ENCODE measurements at regions not wholly inside any gene's neighbourhood (a gene's known extent, or its start where the extent isn't known, plus 50 kb on each side); places are given as distances from the start of the nearest gene placed in this dataset.

GRCh38 chr2:144032566-144032965 lies 487.4 kb downstream of the ZEB2 start:
- no peaks in the 10 kb centered on the region for H3K36me3 Mint-ChIP-seq (ENCODE audit: low read depth)
- no peaks in the 10 kb centered on the region for H3K4me1 Mint-ChIP-seq (ENCODE audit: low read depth)
- no peak overlapping the region for H3K4me3 Mint-ChIP-seq
- no peaks in the 10 kb centered on the region for H3K9me3 Mint-ChIP-seq
- H3K27ac Mint-ChIP-seq = no peak overlapping the region
- H3K27me3 Mint-ChIP-seq (ENCODE audit: low read depth) = no peaks in the 10 kb centered on the region

GRCh38 chr2:144030791-144031190 lies 489.1 kb downstream of the ZEB2 start:
- no peaks in the 10 kb centered on the region for H3K36me3 Mint-ChIP-seq (ENCODE audit: low read depth)
- H3K9me3 Mint-ChIP-seq = no peaks in the 10 kb centered on the region
- H3K4me3 Mint-ChIP-seq = no peak overlapping the region
- no peaks in the 10 kb centered on the region for H3K27me3 Mint-ChIP-seq (ENCODE audit: low read depth)
- no peaks in the 10 kb centered on the region for H3K4me1 Mint-ChIP-seq (ENCODE audit: low read depth)
- H3K27ac Mint-ChIP-seq = no peak overlapping the region

- H3K27me3 Mint-ChIP-seq (ENCODE audit: low read depth) = no peaks in the 10 kb centered on the region
- H3K9me3 Mint-ChIP-seq = no peaks in the 10 kb centered on the region
- H3K27ac Mint-ChIP-seq = no peak overlapping the region
- H3K4me3 Mint-ChIP-seq = no peak overlapping the region
- H3K4me1 Mint-ChIP-seq (ENCODE audit: low read depth) = no peaks in the 10 kb centered on the region
- H3K36me3 Mint-ChIP-seq (ENCODE audit: low read depth) = no peaks in the 10 kb centered on the region
Observed at GRCh38 chr2:144027593-144027992, 492.3 kb downstream of the ZEB2 start.

GRCh38 chr2:144026753-144027152 lies 493.2 kb downstream of the ZEB2 start:
- Mint-ChIP-seq H3K27me3 (ENCODE audit: low read depth) (no peaks in the 10 kb centered on the region), H3K27ac (no peak overlapping the region), H3K36me3 (ENCODE audit: low read depth) (no peaks in the 10 kb centered on the region), H3K9me3 (no peaks in the 10 kb centered on the region), H3K4me1 (ENCODE audit: low read depth) (no peaks in the 10 kb centered on the region), H3K4me3 (no peak overlapping the region)

- H3K36me3 Mint-ChIP-seq (ENCODE audit: low read depth) = peaks cover 2% of the 10 kb centered on the region
- no peaks in the 10 kb centered on the region for H3K4me1 Mint-ChIP-seq (ENCODE audit: low read depth)
- no peaks in the 10 kb centered on the region for H3K27me3 Mint-ChIP-seq (ENCODE audit: low read depth)
- H3K27ac Mint-ChIP-seq = no peak overlapping the region
- no peaks in the 10 kb centered on the region for H3K9me3 Mint-ChIP-seq
- no peak overlapping the region for H3K4me3 Mint-ChIP-seq
Observed at GRCh38 chr2:144020047-144020446, 499.9 kb downstream of the ZEB2 start.

- H3K9me3 Mint-ChIP-seq = no peaks in the 10 kb centered on the region
- H3K27me3 Mint-ChIP-seq (ENCODE audit: low read depth) = no peaks in the 10 kb centered on the region
- H3K4me3 Mint-ChIP-seq = no peak overlapping the region
- no peaks in the 10 kb centered on the region for H3K4me1 Mint-ChIP-seq (ENCODE audit: low read depth)
- H3K27ac Mint-ChIP-seq = no peak overlapping the region
- peaks cover 2% of the 10 kb centered on the region for H3K36me3 Mint-ChIP-seq (ENCODE audit: low read depth)
Observed at GRCh38 chr2:144015655-144016245, 504.2 kb downstream of the ZEB2 start.

- Mint-ChIP-seq H3K27me3 (ENCODE audit: low read depth) (no peaks in the 10 kb centered on the region), H3K9me3 (no peaks in the 10 kb centered on the region), H3K27ac (no peak overlapping the region), H3K4me3 (no peak overlapping the region), H3K36me3 (ENCODE audit: low read depth) (peaks cover 2% of the 10 kb centered on the region), H3K4me1 (ENCODE audit: low read depth) (no peaks in the 10 kb centered on the region)
Observed at GRCh38 chr2:144015036-144015435, 504.9 kb downstream of the ZEB2 start.

GRCh38 chr2:144014103-144014502 lies 505.8 kb downstream of the ZEB2 start:
- H3K36me3 Mint-ChIP-seq (ENCODE audit: low read depth) = peaks cover 1% of the 10 kb centered on the region
- H3K27me3 Mint-ChIP-seq (ENCODE audit: low read depth) = no peaks in the 10 kb centered on the region
- H3K9me3 Mint-ChIP-seq = no peaks in the 10 kb centered on the region
- no peak overlapping the region for H3K27ac Mint-ChIP-seq
- H3K4me1 Mint-ChIP-seq (ENCODE audit: low read depth) = no peaks in the 10 kb centered on the region
- H3K4me3 Mint-ChIP-seq = no peak overlapping the region

GRCh38 chr2:144012304-144012703 lies 507.6 kb downstream of the ZEB2 start:
- H3K9me3 Mint-ChIP-seq = no peaks in the 10 kb centered on the region
- no peaks in the 10 kb centered on the region for H3K27me3 Mint-ChIP-seq (ENCODE audit: low read depth)
- no peaks in the 10 kb centered on the region for H3K36me3 Mint-ChIP-seq (ENCODE audit: low read depth)
- H3K27ac Mint-ChIP-seq = no peak overlapping the region
- no peaks in the 10 kb centered on the region for H3K4me1 Mint-ChIP-seq (ENCODE audit: low read depth)
- no peak overlapping the region for H3K4me3 Mint-ChIP-seq

- H3K4me3 Mint-ChIP-seq = no peak overlapping the region
- H3K4me1 Mint-ChIP-seq (ENCODE audit: low read depth) = no peaks in the 10 kb centered on the region
- no peaks in the 10 kb centered on the region for H3K27me3 Mint-ChIP-seq (ENCODE audit: low read depth)
- H3K9me3 Mint-ChIP-seq = no peaks in the 10 kb centered on the region
- H3K36me3 Mint-ChIP-seq (ENCODE audit: low read depth) = no peaks in the 10 kb centered on the region
- no peak overlapping the region for H3K27ac Mint-ChIP-seq
Observed at GRCh38 chr2:144011553-144011952, 508.4 kb downstream of the ZEB2 start.

GRCh38 chr2:144011098-144011497 lies 508.8 kb downstream of the ZEB2 start:
- Mint-ChIP-seq H3K9me3 (no peaks in the 10 kb centered on the region), H3K4me3 (no peak overlapping the region), H3K36me3 (ENCODE audit: low read depth) (no peaks in the 10 kb centered on the region), H3K27me3 (ENCODE audit: low read depth) (no peaks in the 10 kb centered on the region), H3K4me1 (ENCODE audit: low read depth) (no peaks in the 10 kb centered on the region), H3K27ac (no peak overlapping the region)

- no peaks in the 10 kb centered on the region for H3K36me3 Mint-ChIP-seq (ENCODE audit: low read depth)
- no peak overlapping the region for H3K27ac Mint-ChIP-seq
- no peaks in the 10 kb centered on the region for H3K4me1 Mint-ChIP-seq (ENCODE audit: low read depth)
- no peaks in the 10 kb centered on the region for H3K27me3 Mint-ChIP-seq (ENCODE audit: low read depth)
- no peaks in the 10 kb centered on the region for H3K9me3 Mint-ChIP-seq
- H3K4me3 Mint-ChIP-seq = no peak overlapping the region
Observed at GRCh38 chr2:144010096-144010836, 509.7 kb downstream of the ZEB2 start.

- Mint-ChIP-seq H3K4me3 (no peak overlapping the region), H3K4me1 (ENCODE audit: low read depth) (no peaks in the 10 kb centered on the region), H3K27ac (no peak overlapping the region), H3K9me3 (no peaks in the 10 kb centered on the region), H3K27me3 (ENCODE audit: low read depth) (no peaks in the 10 kb centered on the region), H3K36me3 (ENCODE audit: low read depth) (no peaks in the 10 kb centered on the region)
Observed at GRCh38 chr2:144006139-144006538, 513.8 kb downstream of the ZEB2 start.

- H3K9me3 Mint-ChIP-seq = no peaks in the 10 kb centered on the region
- H3K4me3 Mint-ChIP-seq = no peak overlapping the region
- H3K36me3 Mint-ChIP-seq (ENCODE audit: low read depth) = no peaks in the 10 kb centered on the region
- H3K27ac Mint-ChIP-seq = no peak overlapping the region
- H3K27me3 Mint-ChIP-seq (ENCODE audit: low read depth) = no peaks in the 10 kb centered on the region
- no peaks in the 10 kb centered on the region for H3K4me1 Mint-ChIP-seq (ENCODE audit: low read depth)
Observed at GRCh38 chr2:144004742-144005141, 515.2 kb downstream of the ZEB2 start.

GRCh38 chr2:144003460-144004075 lies 516.4 kb downstream of the ZEB2 start:
- Mint-ChIP-seq H3K36me3 (ENCODE audit: low read depth) (no peaks in the 10 kb centered on the region), H3K27me3 (ENCODE audit: low read depth) (no peaks in the 10 kb centered on the region), H3K4me3 (no peak overlapping the region), H3K9me3 (no peaks in the 10 kb centered on the region), H3K4me1 (ENCODE audit: low read depth) (no peaks in the 10 kb centered on the region), H3K27ac (no peak overlapping the region)

Measured in T-helper 1 cell treated with Interleukin-12 subunit alpha and Interleukin-12 subunit beta and Interleukin-4 antibody, amounts not matched to agents 30 μg/mL and 1 μg/mL, for 36 hours (primary cell).